H1 (cell line): ENCODE measurements at regions not wholly inside any gene's neighbourhood (a gene's known extent, or its start where the extent isn't known, plus 50 kb on each side); places are given as distances from the start of the nearest gene placed in this dataset.

ENCODE experiments used
- CTCF ChIA-PET: fragments of 300-600 bp; sonication (Branson Sonifier 250); formaldehyde crosslinking; loops from one replicate; lab custom pipeline; 2021; ENCODE audit not compliant: partially characterized antibody; lab: Charles Lee
- POLR2A ChIA-PET: fragments of 300-600 bp; sonication (Branson Sonifier 250); formaldehyde crosslinking; loops from one replicate; lab custom pipeline; 2021; ENCODE audit warnings: inconsistent platforms; ENCODE audit not compliant: partially characterized antibody; lab: Charles Lee
- DNase-seq, 2 experiments: peaks; one replicate each; pipeline versions ENCODE4 v3.0.0 to v3.0.0-alpha.2; 2010 to 2022; ENCODE audit warnings: low spot score in 2 of 2, low read depth in 1 of 2, mixed read lengths in 1 of 2
- FAIRE-seq: peaks from 2 replicates; lab custom pipeline; 2011; peaks lifted over from hg19 to GRCh38; lab: Jason Lieb, UNC
- H2AFZ ChIP-seq: 2 replicates; pipeline ENCODE4 v1.8.1; 2012; ENCODE audit warnings: low read length, inconsistent platforms
- H2AK5ac ChIP-seq: 2 replicates; pipeline ENCODE4 v1.6.1; 2013; ENCODE audit warnings: low read depth, low read length
- H2BK120ac ChIP-seq: replicated peaks from 2 replicates; pipeline ENCODE3; 2013; ENCODE audit warnings: low read depth, low read length, inconsistent platforms
- H2BK12ac ChIP-seq: 2 replicates; pipeline ENCODE4 v1.6.1; 2013; ENCODE audit warnings: low read depth, low read length
- H2BK15ac ChIP-seq: 2 replicates; pipeline ENCODE4 v1.6.1; 2013; ENCODE audit warnings: low read length
- H2BK20ac ChIP-seq: 2 replicates; pipeline ENCODE4 v1.6.1; 2013; ENCODE audit warnings: low read length
- H2BK5ac ChIP-seq: 2 replicates; pipeline ENCODE4 v1.6.1; 2013; ENCODE audit warnings: low read depth, low read length
- H3K14ac ChIP-seq: 2 replicates; pipeline ENCODE4 v1.6.1; 2013; ENCODE audit warnings: inconsistent platforms; ENCODE audit not compliant: insufficient read length
- H3K18ac ChIP-seq: 2 replicates; pipeline ENCODE4 v1.6.1; 2013; ENCODE audit warnings: low read length; ENCODE audit errors: extremely low read depth
- H3K23ac ChIP-seq: 2 replicates; pipeline ENCODE4 v1.6.1; 2013; ENCODE audit warnings: inconsistent platforms; ENCODE audit not compliant: insufficient read length
- H3K23me2 ChIP-seq: 2 replicates; pipeline ENCODE4 v1.6.1; 2013; ENCODE audit warnings: low read depth, low read length
- H3K27ac ChIP-seq: 2 replicates; pipeline ENCODE4 v1.6.1; 2011; ENCODE audit warnings: low read depth, low read length, inconsistent platforms
- H3K27me3 ChIP-seq, 4 experiments: replicated peaks in 1 of 4; 1 replicate in 1 of 4; 2 replicates in 3 of 4; pipeline versions ENCODE4 v1.6.1 to v1.8.1; 2011 to 2013; ENCODE audit warnings: low read length in 3 of 4, mild to moderate bottlenecking in 3 of 4, inconsistent platforms in 2 of 4, mixed read lengths in 2 of 4, moderate library complexity in 1 of 4; ENCODE audit not compliant: control insufficient read depth in 3 of 4, insufficient read depth in 3 of 4; ENCODE audit errors: extremely low read depth in 1 of 4
- H3K36me3 ChIP-seq, 4 experiments: 2 replicates each; pipeline versions ENCODE4 v1.6.1 to v1.8.1; 2011 to 2013; ENCODE audit warnings: mild to moderate bottlenecking in 4 of 4, low read length in 3 of 4, moderate library complexity in 2 of 4, control low read depth in 1 of 4, inconsistent platforms in 1 of 4; ENCODE audit not compliant: insufficient read depth in 4 of 4, control insufficient read depth in 2 of 4
- H3K4ac ChIP-seq: replicated peaks from 2 replicates; pipeline ENCODE3; 2013; ENCODE audit warnings: low read length, low read depth, mixed read lengths, inconsistent platforms; ENCODE audit not compliant: insufficient read length
- H3K4me1 ChIP-seq, 4 experiments: replicated peaks in 1 of 4; 1 replicate in 1 of 4; 2 replicates in 3 of 4; pipeline versions ENCODE4 v1.6.1 to v1.8.1; 2011 to 2013; ENCODE audit warnings: low read length in 3 of 4, inconsistent platforms in 2 of 4, mixed read lengths in 1 of 4; ENCODE audit not compliant: insufficient read depth in 4 of 4, control insufficient read depth in 3 of 4
- H3K4me2 ChIP-seq, 2 experiments: 2 replicates each; pipeline versions ENCODE4 v1.6.1 to v1.8.1; 2011 to 2013; ENCODE audit warnings: low read depth in 2 of 2, low read length in 2 of 2, control low read depth in 1 of 2, inconsistent platforms in 1 of 2, mild to moderate bottlenecking in 1 of 2; ENCODE audit not compliant: insufficient read depth in 1 of 2
- H3K4me3 ChIP-seq, 4 experiments: fragments of 200-600, 300-600 bp in 1 of 4; sonication (generic), shearing (Covaris generic), sonication (Bioruptor Twin) in 1 of 4; 2 replicates each; pipeline versions ENCODE4 v1.5.1 to v1.8.1; 2011 to 2016; ENCODE audit warnings: low read length in 4 of 4, low read depth in 3 of 4, control low read depth in 2 of 4, inconsistent platforms in 2 of 4, mild to moderate bottlenecking in 2 of 4, mixed read lengths in 1 of 4, moderate library complexity in 1 of 4; ENCODE audit not compliant: insufficient read depth in 2 of 4; ENCODE audit errors: extremely low read depth in 1 of 4
- H3K56ac ChIP-seq: replicated peaks from 2 replicates; pipeline ENCODE3; 2013; ENCODE audit warnings: low read depth, mild to moderate bottlenecking, mixed read lengths, low read length, inconsistent platforms; ENCODE audit not compliant: insufficient read length
- H3K79me1 ChIP-seq: 2 replicates; pipeline ENCODE4 v1.6.1; 2013; ENCODE audit warnings: low read depth, low read length, control low read depth
- H3K79me2 ChIP-seq, 2 experiments: 2 replicates each; pipeline versions ENCODE4 v1.6.1 to v1.8.1; 2012 to 2013; ENCODE audit warnings: low read length in 2 of 2, mild to moderate bottlenecking in 2 of 2, inconsistent platforms in 1 of 2; ENCODE audit not compliant: insufficient read depth in 2 of 2, control insufficient read depth in 1 of 2
- H3K9ac ChIP-seq, 4 experiments: replicated peaks in 1 of 4; 1 replicate in 1 of 4; 2 replicates in 3 of 4; pipeline versions ENCODE4 v1.6.1 to v1.8.1; 2011 to 2013; ENCODE audit warnings: low read depth in 3 of 4, low read length in 3 of 4, control low read depth in 2 of 4, mild to moderate bottlenecking in 2 of 4, moderate library complexity in 2 of 4, inconsistent platforms in 1 of 4; ENCODE audit errors: extremely low read depth in 1 of 4
- H3K9me3 ChIP-seq, 2 experiments: 2 replicates each; pipeline versions ENCODE4 v1.6.1 to v1.8.1; 2012 to 2013; ENCODE audit warnings: mild to moderate bottlenecking in 2 of 2, moderate library complexity in 2 of 2, control low read depth in 1 of 2, inconsistent platforms in 1 of 2, low read depth in 1 of 2, low read length in 1 of 2, mixed read lengths in 1 of 2; ENCODE audit not compliant: insufficient read depth in 2 of 2
- H4K20me1 ChIP-seq, 2 experiments: replicated peaks in 1 of 2; 2 replicates each; pipeline versions ENCODE3 to v1.8.1; 2011 to 2013; ENCODE audit warnings: inconsistent platforms in 2 of 2, low read length in 2 of 2, mild to moderate bottlenecking in 1 of 2; ENCODE audit not compliant: insufficient read depth in 2 of 2, control insufficient read depth in 1 of 2
- H4K5ac ChIP-seq: 2 replicates; pipeline ENCODE4 v1.6.1; 2013; ENCODE audit warnings: low read length, low read depth, mixed read lengths, inconsistent platforms; ENCODE audit not compliant: insufficient read length
- H4K8ac ChIP-seq: 2 replicates; pipeline ENCODE4 v1.8.0; 2013; ENCODE audit warnings: mild to moderate bottlenecking, moderate library complexity, low read length, inconsistent platforms; ENCODE audit not compliant: insufficient read depth; ENCODE audit errors: extremely low read depth
- H4K91ac ChIP-seq: replicated peaks from 2 replicates; pipeline ENCODE3; 2013; ENCODE audit warnings: low read length, mixed read lengths, inconsistent platforms; ENCODE audit not compliant: insufficient read length
- KDM4A ChIP-seq: IDR thresholded peaks from one replicate; pipeline ENCODE4 v1.7.1; 2012; ENCODE audit warnings: low read depth, mild to moderate bottlenecking, moderate library complexity, low read length, inconsistent platforms; ENCODE audit not compliant: severe bottlenecking
- SP1 ChIP-seq: IDR thresholded peaks from 2 replicates; pipeline ENCODE4 v1.6.1; 2011; ENCODE audit warnings: low read depth, low read length
- WGBS, 2 experiments: shearing (Covaris generic) in 1 of 2; methylation state at CpG; one replicate each; pipeline versions ENCODE4 v1.1.6 to v1.1.7; 2013 to 2015; ENCODE audit warnings: low lambda C conversion rate in 2 of 2, mixed read lengths in 2 of 2, inconsistent platforms in 1 of 2, low coverage in 1 of 2, missing lambda C conversion rate in 1 of 2; ENCODE audit not compliant: insufficient replicate concordance in 2 of 2, insufficient coverage in 1 of 2, insufficient read length in 1 of 2; ENCODE audit errors: extremely low coverage in 1 of 2, missing lambda C conversion rate in 1 of 2; 5-methylcytosine and 5-hydroxymethylcytosine counted together

GRCh38 chr10:30540276-30540675, 89.3 kb downstream of the LYZL2 start:
- Histone ChIP-seq H3K4me2 (no peak overlapping the region), H2BK5ac (no peak overlapping the region), H3K79me1 (no peaks in the 10 kb centered on the region), H2BK120ac (no peak overlapping the region), H2AFZ (no peak overlapping the region), H3K23me2 (no peaks in the 10 kb centered on the region), H3K56ac (no peak overlapping the region), H2BK15ac (no peak overlapping the region), H4K5ac (no peak overlapping the region), H3K9ac (no peak overlapping the region), H3K79me2 (no peaks in the 10 kb centered on the region), H3K4me1 (peaks cover 0 to 8% (median 3%) of the 10 kb centered on the region in 4 experiments; a peak in 2 of 7 replicates), H4K91ac (no peak overlapping the region), H3K23ac (no peak overlapping the region), H3K14ac (no peak overlapping the region), H3K9me3 (no peaks in the 10 kb centered on the region), H3K4me3 (no peak overlapping the region), H2BK12ac (no peak overlapping the region), H3K36me3 (no peaks in the 10 kb centered on the region), H3K27ac (no peak overlapping the region), H3K27me3 (no peaks in the 10 kb centered on the region), H2BK20ac (no peak overlapping the region), H4K8ac (no peak overlapping the region), H4K20me1 (no peaks in the 10 kb centered on the region), H3K18ac (no peak overlapping the region), H2AK5ac (no peak overlapping the region), H3K4ac (no peak overlapping the region)
- DNase-seq (no peak), FAIRE-seq (no peak)
- WGBS, 2 experiments, result 86% methylated on average over 2 of the region's 2 CpGs; no CpG with 5 or more reads in 1 of the 2 experiments
- TF ChIP-seq KDM4A (no peak), SP1 (no peak)
- ChIA-PET CTCF (no interaction called here), POLR2A (no interaction called here)
